ENCODE measurements at regions not wholly inside any gene's neighbourhood (a gene's known extent, or its start where the extent isn't known, plus 50 kb on each side); places are given as distances from the start of the nearest gene placed in this dataset.

DNA sequence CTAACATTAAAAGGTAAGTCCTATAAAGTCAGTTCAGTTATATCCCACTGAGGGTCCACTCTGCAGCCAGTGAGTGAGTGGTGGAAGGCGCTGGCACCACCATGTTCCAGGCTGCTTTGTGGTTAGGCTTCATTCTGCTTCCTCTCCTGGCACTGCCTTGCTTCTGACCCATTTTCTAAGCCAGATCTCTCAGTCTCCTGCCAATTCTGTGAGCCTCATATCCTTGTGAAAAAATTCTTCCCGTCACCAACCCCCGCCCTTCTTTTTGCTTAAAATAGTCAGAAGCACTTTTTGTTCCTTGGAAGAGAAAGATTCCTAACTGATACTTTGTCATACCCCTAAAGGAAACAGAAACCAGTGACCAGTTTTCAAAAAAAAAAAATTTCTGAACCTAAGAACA, 139.8 kb upstream of the NCK2 start:
- H3K4me3 ChIP-seq (ENCODE audit: low read depth, low read length): no peak overlapping the region
- TF ChIP-seq, protein P1, sequence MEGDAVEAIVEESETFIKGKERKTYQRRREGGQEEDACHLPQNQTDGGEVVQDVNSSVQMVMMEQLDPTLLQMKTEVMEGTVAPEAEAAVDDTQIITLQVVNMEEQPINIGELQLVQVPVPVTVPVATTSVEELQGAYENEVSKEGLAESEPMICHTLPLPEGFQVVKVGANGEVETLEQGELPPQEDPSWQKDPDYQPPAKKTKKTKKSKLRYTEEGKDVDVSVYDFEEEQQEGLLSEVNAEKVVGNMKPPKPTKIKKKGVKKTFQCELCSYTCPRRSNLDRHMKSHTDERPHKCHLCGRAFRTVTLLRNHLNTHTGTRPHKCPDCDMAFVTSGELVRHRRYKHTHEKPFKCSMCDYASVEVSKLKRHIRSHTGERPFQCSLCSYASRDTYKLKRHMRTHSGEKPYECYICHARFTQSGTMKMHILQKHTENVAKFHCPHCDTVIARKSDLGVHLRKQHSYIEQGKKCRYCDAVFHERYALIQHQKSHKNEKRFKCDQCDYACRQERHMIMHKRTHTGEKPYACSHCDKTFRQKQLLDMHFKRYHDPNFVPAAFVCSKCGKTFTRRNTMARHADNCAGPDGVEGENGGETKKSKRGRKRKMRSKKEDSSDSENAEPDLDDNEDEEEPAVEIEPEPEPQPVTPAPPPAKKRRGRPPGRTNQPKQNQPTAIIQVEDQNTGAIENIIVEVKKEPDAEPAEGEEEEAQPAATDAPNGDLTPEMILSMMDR (IDR thresholded peaks at IDR 0.05; ENCODE audit: borderline replicate concordance, insufficient read depth, low read depth, low read length): no peak

DNA sequence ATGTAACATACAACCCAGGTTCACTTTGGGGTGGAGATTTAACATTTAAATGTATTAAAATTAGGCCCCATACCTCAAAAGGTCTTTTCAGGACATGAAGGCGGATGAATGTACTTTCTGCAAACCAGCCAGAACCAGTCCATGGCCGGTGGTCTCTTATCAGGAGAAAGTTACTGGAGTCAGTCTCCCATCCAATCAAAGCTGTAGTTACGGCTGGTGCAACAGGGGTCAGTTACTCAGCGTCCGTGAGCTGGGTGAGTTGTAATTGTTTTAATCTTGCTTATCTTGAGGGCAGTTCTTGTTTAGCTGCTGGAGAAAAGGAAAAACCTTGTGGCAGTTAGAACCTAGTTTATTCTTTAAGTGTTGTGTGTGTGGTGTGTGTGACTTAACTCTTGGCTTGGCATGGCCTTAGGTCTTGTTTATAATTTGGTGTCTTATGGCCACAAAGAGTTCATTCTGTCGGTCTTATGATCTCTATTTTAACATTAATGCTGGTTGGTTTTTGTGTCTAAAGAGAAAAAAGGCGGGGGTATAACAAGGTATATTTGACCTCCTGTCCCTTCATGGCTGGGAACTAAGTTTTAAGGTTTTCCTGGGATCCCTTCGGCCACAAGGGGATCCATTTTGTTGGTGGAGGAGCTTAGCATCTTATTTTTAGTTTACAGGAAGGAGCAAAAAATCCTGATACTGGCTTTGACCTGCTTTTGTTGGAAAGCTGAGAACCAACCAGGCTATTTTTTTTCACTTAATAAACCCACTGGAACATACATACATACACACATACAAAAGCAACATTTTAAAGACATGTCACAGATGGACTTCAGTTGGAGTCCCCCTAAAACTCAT, 143.5 kb upstream of the NCK2 start:
- TF ChIP-seq, protein P1 (IDR thresholded peaks at IDR 0.05; ENCODE audit: borderline replicate concordance, insufficient read depth, low read depth, low read length): no peak
- H3K4me3 ChIP-seq (ENCODE audit: low read depth, low read length): no peak overlapping the region

DNA sequence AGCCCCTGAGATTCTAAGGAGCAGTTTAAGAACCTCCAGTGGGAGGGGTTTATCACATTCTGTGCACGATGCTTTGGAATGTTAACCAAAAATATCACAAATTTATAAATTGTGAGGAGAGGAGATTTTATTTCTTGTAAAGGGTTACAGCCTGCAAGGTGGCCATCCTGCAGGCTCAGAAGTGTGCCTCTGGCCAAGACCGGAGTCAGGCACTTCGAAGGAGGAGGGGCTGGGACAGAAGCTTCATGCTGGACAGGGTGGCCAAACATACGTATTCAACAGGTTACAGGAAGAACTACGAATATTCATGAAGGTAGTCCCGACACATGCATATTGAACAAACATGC, 144.1 kb upstream of the NCK2 start:
- no peak overlapping the region for H3K4me3 ChIP-seq (ENCODE audit: low read depth, low read length)
- TF ChIP-seq, protein P1 (IDR thresholded peaks at IDR 0.05; ENCODE audit: borderline replicate concordance, insufficient read depth, low read depth, low read length): no peak

DNA sequence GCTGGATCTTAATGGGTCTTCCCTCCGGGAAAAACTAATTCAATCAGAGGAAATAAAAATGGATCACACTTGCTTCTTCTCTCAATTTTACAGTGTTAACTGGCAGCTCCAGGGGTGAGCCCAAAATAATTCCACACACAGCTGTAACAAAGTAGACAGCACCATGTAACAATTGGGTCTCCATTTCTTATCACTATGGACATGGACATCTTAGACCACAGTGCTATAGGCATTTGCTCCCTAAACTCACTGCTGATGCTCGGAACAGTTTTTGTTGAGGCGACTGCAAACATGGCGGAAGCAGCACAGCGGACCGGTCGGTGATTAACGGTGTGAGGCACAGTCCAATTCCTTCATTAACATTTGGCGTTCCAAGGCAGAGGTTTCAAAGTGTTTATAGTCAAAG, 144.7 kb upstream of the NCK2 start:
- H3K4me3 ChIP-seq (ENCODE audit: low read depth, low read length): no peak overlapping the region
- TF ChIP-seq, protein P1 (IDR thresholded peaks at IDR 0.05; ENCODE audit: borderline replicate concordance, insufficient read depth, low read depth, low read length): no peak

DNA sequence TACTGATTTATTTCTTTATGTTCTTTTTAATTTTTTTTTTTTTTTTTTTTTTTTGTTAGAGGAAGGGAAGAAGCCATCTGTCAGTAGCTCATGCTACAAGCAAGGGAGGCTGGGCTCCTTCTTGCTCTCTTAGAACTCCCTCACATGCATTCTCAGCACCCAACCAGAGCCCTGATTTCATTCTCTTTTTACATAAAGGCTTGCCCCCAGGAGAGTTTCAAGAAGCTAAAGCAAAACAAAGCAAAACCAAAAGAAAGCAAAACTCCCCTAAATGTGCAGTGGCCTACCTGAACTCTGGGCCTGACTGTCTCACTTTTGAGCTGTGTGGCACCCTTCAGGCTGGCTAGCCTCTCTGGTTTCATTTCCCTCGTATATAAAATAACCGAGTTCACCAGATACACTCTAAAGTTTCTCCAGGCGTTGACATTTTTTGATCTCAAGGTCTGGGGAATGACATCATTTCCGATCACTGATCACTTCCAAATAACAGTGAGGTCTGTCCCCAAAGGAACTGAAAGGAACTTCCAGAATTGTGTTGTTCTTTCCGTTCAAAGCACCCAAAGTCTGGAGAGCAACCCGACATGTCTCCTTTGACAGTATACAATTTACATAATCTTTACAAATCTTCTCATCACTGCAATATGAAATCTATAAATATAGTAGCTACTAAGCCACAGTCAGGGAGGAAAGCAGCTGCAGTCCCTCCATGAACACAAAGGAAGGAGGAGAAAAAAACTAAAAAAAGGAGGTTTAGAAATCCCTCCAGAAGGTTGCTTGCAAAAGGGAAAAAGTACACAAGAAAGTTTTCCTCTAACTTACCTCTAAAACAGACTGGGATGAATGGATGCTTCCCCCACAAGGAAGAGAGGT, 145.6 kb upstream of the NCK2 start:
- TF ChIP-seq, protein P1 (IDR thresholded peaks at IDR 0.05; ENCODE audit: borderline replicate concordance, insufficient read depth, low read depth, low read length): no peak
- H3K4me3 ChIP-seq (ENCODE audit: low read depth, low read length): no peak overlapping the region

DNA sequence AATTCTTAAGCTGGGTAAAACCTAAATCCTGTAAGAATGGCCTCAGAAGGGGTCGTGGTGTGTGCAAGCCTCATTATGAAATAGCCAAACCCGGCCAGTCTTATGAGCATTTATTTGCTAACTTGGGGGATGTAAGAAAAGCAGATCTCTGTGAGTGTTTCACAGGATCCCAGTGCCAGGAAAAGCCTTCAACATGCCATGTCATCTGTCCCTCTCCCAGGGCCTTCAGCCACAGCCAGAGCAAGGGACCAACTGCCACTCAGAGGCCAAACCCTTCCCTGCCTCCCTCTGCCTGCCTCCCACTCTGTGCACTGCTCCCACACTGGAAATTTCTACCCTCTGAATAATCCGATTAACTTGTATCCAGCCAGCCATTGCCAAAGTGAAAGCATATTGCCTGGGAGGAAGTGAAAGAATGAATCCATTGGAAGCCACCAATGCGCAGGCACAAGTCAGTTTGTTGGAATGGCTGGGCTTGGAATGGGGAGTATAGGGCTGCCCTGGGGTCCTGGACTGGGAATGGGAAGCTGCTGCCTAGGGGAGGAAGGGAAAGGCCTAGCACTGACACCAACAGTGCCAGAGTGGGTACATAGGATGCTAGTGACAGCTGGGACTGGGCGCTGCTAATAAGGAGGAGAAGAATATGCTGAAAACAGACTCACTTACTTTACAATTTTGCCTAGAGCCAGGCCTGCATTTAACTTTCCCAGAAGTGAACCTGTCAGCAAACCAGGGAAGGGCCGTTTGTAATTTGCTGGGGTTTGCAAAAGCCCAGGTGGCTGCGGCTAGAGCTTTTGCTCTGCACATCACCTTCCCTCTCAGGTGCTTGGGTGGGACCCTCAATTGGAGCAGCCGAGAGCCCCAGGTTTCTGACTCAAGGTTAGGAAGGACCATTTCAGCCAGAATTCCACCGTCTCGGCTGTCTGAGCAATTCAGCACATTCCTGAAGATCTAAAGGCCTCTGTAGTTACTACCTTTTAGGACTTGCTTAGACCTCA, 146.6 kb upstream of the NCK2 start:
- H3K4me3 ChIP-seq (ENCODE audit: low read depth, low read length): no peak overlapping the region
- TF ChIP-seq, protein P1 (IDR thresholded peaks at IDR 0.05; ENCODE audit: borderline replicate concordance, insufficient read depth, low read depth, low read length): no peak
